A673 (cell line): ENCODE measurements at regions not wholly inside any gene's neighbourhood (a gene's known extent, or its start where the extent isn't known, plus 50 kb on each side); places are given as distances from the start of the nearest gene placed in this dataset.

Source experiments
- BruUV-seq: library from RNA; stranded (reverse); fragments of 400-500 nt; replicated peaks from 2 replicates; lab custom pipeline; 2021; lab: Mats Ljungman, UMichigan
- CTCF ChIA-PET: fragments of 300-600 bp; sonication (Branson Sonifier 250); formaldehyde crosslinking; loops from one replicate; lab custom pipeline; 2022; ENCODE audit warnings: antibody characterized with exemption; lab: Charles Lee
- POLR2A ChIA-PET: fragments of 300-600 bp; sonication (Branson Sonifier 250); formaldehyde crosslinking; loops from one replicate; lab custom pipeline; 2022; ENCODE audit warnings: antibody characterized with exemption; ENCODE audit not compliant: low non-redundant PET; lab: Charles Lee
- DNase-seq: peaks from one replicate; pipeline ENCODE4 v3.0.0-alpha.2; 2015; ENCODE audit warnings: low spot score
- H3K27ac ChIP-seq: fragments of 200-600 bp; sonication (generic); 2 replicates; pipeline ENCODE4 v1.5.1; 2016; ENCODE audit warnings: mixed run types, low read depth, mild to moderate bottlenecking, mixed read lengths, antibody characterized with exemption, low read length; ENCODE audit not compliant: poor library complexity, severe bottlenecking
- H3K27me3 ChIP-seq: fragments of 200-600 bp; sonication (generic); replicated peaks from 2 replicates; pipeline ENCODE4 v1.6.1; 2017; ENCODE audit warnings: mixed run types, low read depth, mild to moderate bottlenecking, mixed read lengths, antibody characterized with exemption, low read length; ENCODE audit not compliant: insufficient read depth, poor library complexity
- H3K36me3 ChIP-seq: fragments of 200-600 bp; sonication (generic); 2 replicates; pipeline ENCODE4 v1.6.1; 2016; ENCODE audit warnings: mixed run types, mild to moderate bottlenecking, mixed read lengths, antibody characterized with exemption, low read length; ENCODE audit not compliant: insufficient read depth, poor library complexity, severe bottlenecking
- H3K4me1 ChIP-seq: fragments of 200-600 bp; sonication (generic); 2 replicates; pipeline ENCODE4 v1.6.1; 2017; ENCODE audit warnings: mixed run types, mild to moderate bottlenecking, mixed read lengths, antibody characterized with exemption, low read length; ENCODE audit not compliant: insufficient read depth, poor library complexity, severe bottlenecking
- H3K4me3 ChIP-seq: fragments of 200-600 bp; sonication (generic); 2 replicates; pipeline ENCODE4 v1.5.1; 2016; ENCODE audit warnings: low read depth, mixed run types, mild to moderate bottlenecking, mixed read lengths, low read length; ENCODE audit not compliant: poor library complexity, severe bottlenecking
- H3K9me3 ChIP-seq: fragments of 200-600 bp; sonication (generic); 2 replicates; pipeline ENCODE4 v1.6.1; 2016; ENCODE audit warnings: mixed run types, low read depth, mild to moderate bottlenecking, mixed read lengths, antibody characterized with exemption, low read length; ENCODE audit not compliant: poor library complexity, severe bottlenecking
- EZH2 ChIP-seq: fragments of 200-600 bp; sonication (generic); IDR thresholded peaks from 2 replicates; pipeline ENCODE4 v1.6.1; 2017; ENCODE audit warnings: borderline replicate concordance, low read depth, mild to moderate bottlenecking, mixed read lengths, antibody characterized with exemption, low read length; ENCODE audit not compliant: poor library complexity, severe bottlenecking
- intact Hi-C: fragments of 100-400 bp; cut with micrococcal nuclease; formaldehyde crosslinking; loops from one replicate; pipeline ENCODE4 v1.10.0; 2022; ENCODE audit not compliant: unreplicated experiment
- TF ChIP-seq, protein P1 (sequence below): fragments of 300-800, 200-600 bp; sonication (generic); conservative IDR thresholded peaks from 2 replicates; pipeline ENCODE4 v1.5.1; 2017; ENCODE audit warnings: low read depth, mild to moderate bottlenecking, antibody characterized with exemption, low read length, moderate library complexity, mixed read lengths

DNA sequence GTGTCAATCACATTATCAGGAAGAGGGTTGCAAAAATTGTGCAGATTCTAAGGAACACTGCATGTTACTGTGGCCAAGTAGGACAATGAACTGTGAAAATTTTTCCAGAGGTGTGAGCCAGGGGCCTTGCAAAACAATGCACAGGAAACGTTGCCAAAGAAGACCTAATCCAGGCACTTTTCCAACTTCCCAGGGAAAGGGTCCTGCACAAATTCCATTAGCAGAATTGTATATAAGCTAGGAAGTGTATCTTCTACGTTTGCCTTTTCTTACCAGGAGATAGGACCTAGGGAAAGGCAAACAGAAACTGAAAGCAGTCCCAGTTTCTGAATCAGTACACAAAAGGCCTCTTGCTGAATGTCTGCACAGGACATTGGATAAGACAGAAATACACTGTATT lies 1888.3 kb upstream of the CELF4 start:
- BruUV-seq: no TSS peak
- Histone ChIP-seq H3K4me1 (no peaks in the 10 kb centered on the region), H3K27ac (no peak overlapping the region), H3K36me3 (no peaks in the 10 kb centered on the region), H3K4me3 (no peak overlapping the region), H3K9me3 (no peaks in the 10 kb centered on the region), H3K27me3 (no peaks in the 10 kb centered on the region)
- intact Hi-C loops: no loop called here
- TF ChIP-seq, protein P1, sequence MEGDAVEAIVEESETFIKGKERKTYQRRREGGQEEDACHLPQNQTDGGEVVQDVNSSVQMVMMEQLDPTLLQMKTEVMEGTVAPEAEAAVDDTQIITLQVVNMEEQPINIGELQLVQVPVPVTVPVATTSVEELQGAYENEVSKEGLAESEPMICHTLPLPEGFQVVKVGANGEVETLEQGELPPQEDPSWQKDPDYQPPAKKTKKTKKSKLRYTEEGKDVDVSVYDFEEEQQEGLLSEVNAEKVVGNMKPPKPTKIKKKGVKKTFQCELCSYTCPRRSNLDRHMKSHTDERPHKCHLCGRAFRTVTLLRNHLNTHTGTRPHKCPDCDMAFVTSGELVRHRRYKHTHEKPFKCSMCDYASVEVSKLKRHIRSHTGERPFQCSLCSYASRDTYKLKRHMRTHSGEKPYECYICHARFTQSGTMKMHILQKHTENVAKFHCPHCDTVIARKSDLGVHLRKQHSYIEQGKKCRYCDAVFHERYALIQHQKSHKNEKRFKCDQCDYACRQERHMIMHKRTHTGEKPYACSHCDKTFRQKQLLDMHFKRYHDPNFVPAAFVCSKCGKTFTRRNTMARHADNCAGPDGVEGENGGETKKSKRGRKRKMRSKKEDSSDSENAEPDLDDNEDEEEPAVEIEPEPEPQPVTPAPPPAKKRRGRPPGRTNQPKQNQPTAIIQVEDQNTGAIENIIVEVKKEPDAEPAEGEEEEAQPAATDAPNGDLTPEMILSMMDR: no peak
- no peak for TF ChIP-seq EZH2
- ChIA-PET POLR2A (no interaction called here), CTCF (no interaction called here)
- DNase-seq: peak; percentile 4

DNA sequence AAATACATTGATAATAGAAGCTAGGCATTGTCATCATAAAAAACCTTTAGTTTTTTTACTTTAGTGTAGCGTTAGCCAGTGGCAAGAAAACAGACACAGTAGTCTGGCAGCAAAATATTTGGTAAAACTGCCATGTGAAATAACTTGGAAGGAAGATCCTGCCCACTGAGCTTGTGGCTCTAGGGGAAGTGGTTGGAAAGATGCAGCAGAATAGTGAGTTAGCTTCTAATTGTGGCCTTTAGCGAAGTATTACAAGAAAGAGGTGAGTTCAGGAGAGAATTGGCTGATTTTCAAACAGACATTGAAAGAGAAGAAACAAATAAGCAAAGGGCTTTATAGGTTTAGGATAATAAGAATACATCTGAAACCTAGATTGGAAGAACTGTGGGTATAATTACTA lies 1887.8 kb upstream of the CELF4 start:
- H3K27me3 ChIP-seq: no peaks in the 10 kb centered on the region
- TF ChIP-seq EZH2: no peak
- TF ChIP-seq, protein P1: no peak
- H3K27ac ChIP-seq: no peak overlapping the region
- no peak for DNase-seq
- no peak overlapping the region for H3K4me3 ChIP-seq
- ChIA-PET POLR2A (no interaction called here), CTCF (no interaction called here)
- intact Hi-C loops: no loop called here
- no TSS peak for BruUV-seq
- H3K4me1 ChIP-seq: no peaks in the 10 kb centered on the region
- no peaks in the 10 kb centered on the region for H3K9me3 ChIP-seq
- H3K36me3 ChIP-seq: no peaks in the 10 kb centered on the region

DNA sequence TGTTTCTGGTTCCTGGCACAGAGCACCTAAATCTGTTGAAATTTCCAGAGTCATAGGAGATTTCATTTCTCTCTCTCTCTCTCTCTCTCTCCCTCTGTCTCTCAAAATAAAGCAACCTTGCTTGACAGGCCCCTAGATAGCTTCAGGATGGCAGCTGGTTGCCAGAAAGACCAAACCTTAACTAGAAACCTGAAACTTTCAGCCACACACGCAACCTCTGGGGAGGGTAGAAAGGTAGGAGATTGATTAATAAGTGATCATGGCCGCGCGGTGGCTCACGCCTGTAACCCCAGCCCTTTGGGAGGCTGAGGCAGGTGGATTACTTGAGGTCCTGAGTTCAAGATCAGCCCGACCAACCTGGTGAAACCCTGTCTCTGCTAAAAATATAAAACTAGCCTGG lies 1885.4 kb upstream of the CELF4 start:
- no peak for DNase-seq
- no TSS peak for BruUV-seq
- ChIA-PET POLR2A (no interaction called here), CTCF (no interaction called here)
- Histone ChIP-seq H3K27me3 (no peaks in the 10 kb centered on the region), H3K4me3 (no peak overlapping the region), H3K36me3 (no peaks in the 10 kb centered on the region), H3K9me3 (no peaks in the 10 kb centered on the region), H3K4me1 (no peaks in the 10 kb centered on the region), H3K27ac (no peak overlapping the region)
- no peak for TF ChIP-seq EZH2
- TF ChIP-seq, protein P1: no peak
- intact Hi-C loops: no loop called here

DNA sequence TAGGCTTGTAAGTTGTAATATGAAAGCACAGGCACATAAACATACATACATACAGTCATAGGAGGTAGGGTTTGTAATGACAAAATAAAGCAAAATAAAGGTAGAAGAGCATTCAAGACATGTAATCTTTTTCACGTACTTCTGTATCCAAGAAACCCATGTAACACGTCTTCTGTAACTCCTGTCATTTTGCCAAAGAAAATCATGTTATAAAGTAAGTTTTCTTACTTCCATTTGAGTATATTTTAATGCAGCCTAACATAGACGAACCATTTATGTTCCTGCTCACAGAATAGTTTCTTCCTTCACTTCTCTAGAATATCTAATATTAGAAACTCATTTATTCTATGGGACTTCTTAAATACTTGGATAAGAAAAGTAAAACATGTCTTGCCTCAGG lies 1884.0 kb upstream of the CELF4 start:
- no peak overlapping the region for H3K27ac ChIP-seq
- ChIA-PET CTCF (no interaction called here), POLR2A (no interaction called here)
- intact Hi-C loops: no loop called here
- BruUV-seq: no TSS peak
- H3K9me3 ChIP-seq: no peaks in the 10 kb centered on the region
- no peaks in the 10 kb centered on the region for H3K4me1 ChIP-seq
- TF ChIP-seq, protein P1: no peak
- no peak for TF ChIP-seq EZH2
- no peaks in the 10 kb centered on the region for H3K27me3 ChIP-seq
- DNase-seq: no peak
- H3K36me3 ChIP-seq: no peaks in the 10 kb centered on the region
- H3K4me3 ChIP-seq: no peak overlapping the region
